ENCODE measurements at regions not wholly inside any gene's neighbourhood (a gene's known extent, or its start where the extent isn't known, plus 50 kb on each side); places are given as distances from the start of the nearest gene placed in this dataset.

DNA sequence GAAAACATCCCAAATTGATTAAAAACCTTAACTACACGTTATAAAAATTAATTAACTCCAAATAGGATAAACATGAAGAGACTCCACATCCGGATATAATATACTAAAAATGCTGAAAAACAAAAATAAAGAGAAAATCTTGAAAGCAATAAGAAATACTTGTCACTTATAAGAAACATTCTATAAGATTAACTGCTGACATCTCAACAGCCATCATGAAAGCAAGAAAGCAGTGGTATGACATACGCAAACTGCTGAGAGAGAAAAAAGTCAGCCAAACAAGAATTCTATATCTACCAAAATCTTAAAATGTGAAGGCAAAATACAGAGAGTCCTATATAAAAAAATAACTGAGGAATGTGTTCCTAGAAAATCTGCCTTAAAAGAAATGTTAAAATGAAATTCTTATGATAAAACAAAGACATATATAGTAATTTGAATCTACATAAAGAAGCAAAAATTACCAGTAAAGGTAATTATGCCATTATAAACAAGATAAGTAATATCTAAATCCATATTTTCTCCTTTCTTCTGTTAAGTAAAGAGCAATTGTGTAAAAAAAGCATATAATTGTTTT lies 1851.1 kb downstream of the PCDH9 start:
- TF ChIP-seq FOXA1 (IDR thresholded peaks at IDR 0.05) (no peak), FOXM1 (IDR thresholded peaks at IDR 0.05; ENCODE audit: borderline replicate concordance) (no peak), TARDBP (IDR thresholded peaks at IDR 0.05) (no peak), L3MBTL2 (conservative IDR thresholded peaks at IDR 0.05) (no peak), SUZ12 (IDR thresholded peaks at IDR 0.05) (no peak), HDGF (IDR thresholded peaks at IDR 0.05; ENCODE audit: borderline replicate concordance) (no peak), BHLHE40 (IDR thresholded peaks at IDR 0.05; ENCODE audit: borderline replicate concordance) (no peak), SP1 (IDR thresholded peaks at IDR 0.05) (no peak), ARNT (IDR thresholded peaks at IDR 0.05) (no peak), FOXK2 (IDR thresholded peaks at IDR 0.05) (no peak; the same call in 1 of the 2 replicates), ELF4 (IDR thresholded peaks at IDR 0.05) (no peak), CTBP1 (IDR thresholded peaks at IDR 0.05; ENCODE audit: borderline replicate concordance) (no peak), NFRKB (IDR thresholded peaks at IDR 0.05) (no peak)
- TF ChIP-seq, protein P1, sequence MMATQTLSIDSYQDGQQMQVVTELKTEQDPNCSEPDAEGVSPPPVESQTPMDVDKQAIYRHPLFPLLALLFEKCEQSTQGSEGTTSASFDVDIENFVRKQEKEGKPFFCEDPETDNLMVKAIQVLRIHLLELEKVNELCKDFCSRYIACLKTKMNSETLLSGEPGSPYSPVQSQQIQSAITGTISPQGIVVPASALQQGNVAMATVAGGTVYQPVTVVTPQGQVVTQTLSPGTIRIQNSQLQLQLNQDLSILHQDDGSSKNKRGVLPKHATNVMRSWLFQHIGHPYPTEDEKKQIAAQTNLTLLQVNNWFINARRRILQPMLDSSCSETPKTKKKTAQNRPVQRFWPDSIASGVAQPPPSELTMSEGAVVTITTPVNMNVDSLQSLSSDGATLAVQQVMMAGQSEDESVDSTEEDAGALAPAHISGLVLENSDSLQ (IDR thresholded peaks at IDR 0.05): peak; percentile 50; the same call in 1 of the 2 replicates

Measured in HEK293T (cell line).